ENCODE measurements at regions not wholly inside any gene's neighbourhood (a gene's known extent, or its start where the extent isn't known, plus 50 kb on each side); places are given as distances from the start of the nearest gene placed in this dataset.

DNA sequence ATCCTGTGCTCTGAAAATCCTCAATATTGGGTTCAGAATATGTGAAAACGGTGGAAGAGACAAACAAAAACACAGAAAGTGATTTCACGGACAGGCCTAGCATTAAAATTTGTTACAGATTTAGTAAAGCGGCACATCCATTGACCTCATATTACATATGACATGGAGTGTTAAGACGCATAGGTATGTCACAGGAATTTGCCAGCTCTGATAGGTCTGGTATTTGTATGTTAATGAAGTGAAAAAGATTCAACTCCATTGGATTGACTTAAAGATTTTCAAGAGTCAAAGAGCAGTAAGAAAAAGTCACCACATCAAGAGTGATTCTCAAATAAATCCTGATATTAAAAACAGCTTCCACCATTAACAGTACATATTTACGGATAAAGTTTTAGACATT, 396.5 kb upstream of the SEMA6A start:
- TF ChIP-seq, protein P1, sequence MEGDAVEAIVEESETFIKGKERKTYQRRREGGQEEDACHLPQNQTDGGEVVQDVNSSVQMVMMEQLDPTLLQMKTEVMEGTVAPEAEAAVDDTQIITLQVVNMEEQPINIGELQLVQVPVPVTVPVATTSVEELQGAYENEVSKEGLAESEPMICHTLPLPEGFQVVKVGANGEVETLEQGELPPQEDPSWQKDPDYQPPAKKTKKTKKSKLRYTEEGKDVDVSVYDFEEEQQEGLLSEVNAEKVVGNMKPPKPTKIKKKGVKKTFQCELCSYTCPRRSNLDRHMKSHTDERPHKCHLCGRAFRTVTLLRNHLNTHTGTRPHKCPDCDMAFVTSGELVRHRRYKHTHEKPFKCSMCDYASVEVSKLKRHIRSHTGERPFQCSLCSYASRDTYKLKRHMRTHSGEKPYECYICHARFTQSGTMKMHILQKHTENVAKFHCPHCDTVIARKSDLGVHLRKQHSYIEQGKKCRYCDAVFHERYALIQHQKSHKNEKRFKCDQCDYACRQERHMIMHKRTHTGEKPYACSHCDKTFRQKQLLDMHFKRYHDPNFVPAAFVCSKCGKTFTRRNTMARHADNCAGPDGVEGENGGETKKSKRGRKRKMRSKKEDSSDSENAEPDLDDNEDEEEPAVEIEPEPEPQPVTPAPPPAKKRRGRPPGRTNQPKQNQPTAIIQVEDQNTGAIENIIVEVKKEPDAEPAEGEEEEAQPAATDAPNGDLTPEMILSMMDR (IDR thresholded peaks at IDR 0.05): no peak
- no peak for TF ChIP-seq POLR2A (IDR thresholded peaks at IDR 0.05)
